ENCODE measurements at regions not wholly inside any gene's neighbourhood (a gene's known extent, or its start where the extent isn't known, plus 50 kb on each side); places are given as distances from the start of the nearest gene placed in this dataset.

DNA sequence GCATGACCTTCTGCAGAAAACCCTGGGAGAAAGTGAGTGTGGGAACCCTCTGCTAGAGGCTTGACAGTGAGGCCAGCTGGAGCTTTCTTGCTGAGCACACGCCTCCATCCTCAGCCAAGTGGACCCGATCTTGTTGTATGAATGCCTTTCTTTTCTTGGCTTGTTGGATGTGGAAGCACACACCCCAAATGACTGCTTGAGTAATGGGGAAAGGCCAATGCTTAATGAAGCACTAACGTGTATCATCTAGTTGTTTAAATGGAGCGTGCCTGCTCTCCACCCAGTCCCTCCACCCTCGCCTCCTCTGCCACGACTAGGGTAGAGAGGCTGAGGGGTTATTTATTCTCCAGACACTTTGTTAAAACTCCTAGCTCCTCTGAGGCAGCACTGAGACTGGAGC, 54.3 kb upstream of the IKBKE start:
- DNase-seq = no peak

DNA sequence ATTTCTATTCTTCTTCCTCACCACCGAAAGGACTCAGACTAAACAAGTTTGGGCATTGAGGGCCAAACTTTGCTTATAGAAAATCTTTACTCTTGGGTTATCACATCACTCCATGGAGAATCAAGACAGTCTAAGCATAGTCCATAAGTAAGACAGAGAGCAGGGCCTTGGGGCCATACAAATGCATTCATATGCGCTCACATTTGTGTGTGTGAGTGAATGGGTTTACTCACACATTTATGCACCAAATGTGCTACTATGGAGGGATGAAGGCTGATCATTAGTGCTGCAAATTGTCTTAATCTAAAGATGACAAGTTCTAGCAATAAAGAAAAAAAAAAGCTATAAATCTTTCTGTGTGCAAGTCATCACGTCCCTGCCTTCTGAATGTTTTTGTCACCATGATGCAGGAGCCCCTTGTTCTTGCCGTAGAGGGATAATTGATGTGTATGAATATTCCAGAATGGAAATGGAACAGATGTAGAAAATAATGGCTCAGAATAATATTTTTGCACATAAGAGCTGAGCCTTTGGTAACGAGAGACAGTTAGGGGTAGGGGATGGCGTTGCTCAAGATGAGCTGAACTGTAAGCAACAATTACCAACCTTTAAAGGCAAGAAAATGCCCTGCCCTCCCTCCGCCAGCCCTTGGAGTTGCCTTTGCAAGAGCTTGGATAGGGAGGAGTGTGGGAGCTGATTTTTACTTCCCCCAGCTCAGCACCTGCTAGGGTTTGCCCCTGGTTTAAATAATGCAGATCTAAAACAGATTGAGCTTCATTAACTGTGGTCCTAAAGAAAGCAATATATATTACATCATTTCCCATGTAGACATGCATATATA, 52.3 kb upstream of the IKBKE start:
- DNase-seq = no peak

DNA sequence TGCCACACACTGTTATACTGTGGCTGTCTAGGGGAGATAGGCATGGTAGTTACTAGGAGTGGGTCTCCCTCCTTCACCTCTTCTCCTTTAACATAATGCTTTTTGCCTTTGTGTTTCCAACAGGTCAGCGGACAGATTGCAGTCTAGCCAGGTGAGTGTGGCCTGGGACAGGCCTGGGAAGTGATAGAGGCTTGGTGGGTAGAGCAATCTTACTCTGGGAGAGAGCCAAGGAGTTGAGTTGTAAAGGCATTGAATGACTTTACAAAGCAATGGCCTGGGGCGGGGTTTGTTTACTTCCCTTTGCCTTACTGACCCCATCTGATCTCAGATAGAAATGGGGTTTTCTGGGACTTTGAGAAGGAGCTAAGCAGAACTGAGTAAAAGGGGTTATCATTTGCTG, 51.0 kb upstream of the IKBKE start:
- DNase-seq = no peak

DNA sequence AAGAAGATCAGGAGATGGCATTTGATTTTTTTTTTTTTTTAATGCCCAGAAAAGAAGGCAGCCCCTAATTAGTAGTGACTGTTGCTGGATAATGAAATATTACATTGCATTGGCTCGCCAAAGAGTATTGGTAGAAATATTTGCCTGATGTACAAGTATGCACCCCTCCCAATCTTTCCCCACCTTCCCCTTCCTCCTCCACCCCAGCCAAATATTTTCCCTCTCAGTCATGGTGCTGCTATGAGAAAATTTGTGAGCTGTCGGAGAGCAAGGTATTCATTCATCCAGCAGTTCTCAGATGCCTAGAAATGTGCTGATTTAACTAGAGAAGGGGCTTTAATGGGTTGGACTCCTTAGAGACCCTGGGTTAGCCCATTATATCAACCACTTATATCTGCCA, 50.5 kb upstream of the IKBKE start:
- no peak for DNase-seq

DNA sequence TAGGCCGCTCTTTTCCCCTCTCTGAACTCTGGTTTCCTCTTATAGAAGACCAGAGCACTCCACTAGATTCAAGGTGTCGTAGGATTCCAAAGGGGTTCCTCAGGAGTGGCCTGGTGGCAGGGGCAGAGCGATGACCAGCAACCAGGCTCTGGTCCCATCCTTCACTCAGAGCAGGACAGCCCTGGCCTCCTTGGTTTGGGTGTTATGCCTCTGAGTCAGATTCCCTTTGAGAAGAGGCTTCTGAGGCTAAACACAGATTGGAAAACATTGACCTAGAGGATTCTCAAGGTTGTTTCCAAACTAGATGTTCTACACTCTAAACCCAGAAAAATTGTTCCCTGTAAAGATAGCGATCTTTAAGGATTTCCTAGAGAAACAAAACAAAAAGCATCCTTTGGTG, 49.8 kb upstream of the IKBKE start:
- DNase-seq = no peak
